ENCODE measurements at regions not wholly inside any gene's neighbourhood (a gene's known extent, or its start where the extent isn't known, plus 50 kb on each side); places are given as distances from the start of the nearest gene placed in this dataset.
"Not testable (repeated sequence)": the region's sequence is repeated elsewhere in the genome, so short reads cannot be mapped to it uniquely, and the experiment has no call there.

GRCh38 chr6:10171706-10172105 lies 243.2 kb downstream of the TFAP2A start:
- H3K4me3 ChIP-seq (ENCODE audit: low read depth, low read length); H3K4me1 ChIP-seq (ENCODE audit: control insufficient read depth, insufficient read depth, low read length); H3K27ac ChIP-seq (ENCODE audit: low read depth, low read length); H3K36me3 ChIP-seq (ENCODE audit: control insufficient read depth, insufficient read depth, low read length); H3K27me3 ChIP-seq (ENCODE audit: control insufficient read depth, insufficient read depth, low read length); H3K9me3 ChIP-seq (ENCODE audit: control insufficient read depth, insufficient read depth, low read length); DNase-seq (ENCODE audit: low read depth in 4 of 6, low spot score in 6 of 6): not testable (repeated sequence)
- 97% methylated on average over 24 of the region's 29 CpGs for WGBS (ENCODE audit: insufficient coverage)

DNA sequence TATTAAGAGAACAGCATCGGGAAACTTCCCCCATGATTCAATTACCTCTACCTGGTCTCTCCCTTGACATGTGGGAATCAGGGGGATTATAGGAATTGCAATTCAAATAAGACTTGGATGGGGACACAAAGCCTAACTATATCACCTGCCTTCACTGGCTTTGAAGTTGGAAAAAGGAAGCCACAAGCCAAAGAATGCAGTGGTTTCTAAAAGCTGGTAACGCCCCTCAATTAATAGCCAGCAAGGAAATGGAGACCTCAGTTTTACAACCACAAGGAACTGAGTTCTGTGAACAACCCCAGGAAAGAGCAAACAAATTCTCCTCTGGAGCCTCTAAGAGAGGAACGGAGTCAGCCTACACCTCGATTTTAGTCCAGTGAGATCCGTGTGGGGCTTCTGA lies 244.1 kb downstream of the TFAP2A start:
- Histone ChIP-seq H3K4me3 (ENCODE audit: low read depth, low read length) (no peak overlapping the region), H3K9me3 (ENCODE audit: control insufficient read depth, insufficient read depth, low read length) (no peaks in the 10 kb centered on the region), H3K27ac (ENCODE audit: low read depth, low read length) (no peak overlapping the region), H3K36me3 (ENCODE audit: control insufficient read depth, insufficient read depth, low read length) (no peaks in the 10 kb centered on the region), H3K27me3 (ENCODE audit: control insufficient read depth, insufficient read depth, low read length) (no peaks in the 10 kb centered on the region), H3K4me1 (ENCODE audit: control insufficient read depth, insufficient read depth, low read length) (no peaks in the 10 kb centered on the region)
- no peak for DNase-seq (ENCODE audit: low read depth in 4 of 6, low spot score in 6 of 6)
- 100% methylated on average over 2 of the region's 5 CpGs for WGBS (ENCODE audit: insufficient coverage)

- H3K9me3 ChIP-seq (ENCODE audit: control insufficient read depth, insufficient read depth, low read length): no peaks in the 10 kb centered on the region
- H3K27ac ChIP-seq (ENCODE audit: low read depth, low read length): no peak overlapping the region
- DNase-seq (ENCODE audit: low read depth in 4 of 6, low spot score in 6 of 6): no peak
- no peak overlapping the region for H3K4me3 ChIP-seq (ENCODE audit: low read depth, low read length)
- no peaks in the 10 kb centered on the region for H3K4me1 ChIP-seq (ENCODE audit: control insufficient read depth, insufficient read depth, low read length)
- H3K27me3 ChIP-seq (ENCODE audit: control insufficient read depth, insufficient read depth, low read length): no peaks in the 10 kb centered on the region
- 98% methylated on average over 5 of the region's 5 CpGs for WGBS (ENCODE audit: insufficient coverage)
- H3K36me3 ChIP-seq (ENCODE audit: control insufficient read depth, insufficient read depth, low read length): no peaks in the 10 kb centered on the region
Measured at GRCh38 chr6:10166031-10166430, 248.8 kb downstream of the TFAP2A start.

- H3K27me3 ChIP-seq (ENCODE audit: control insufficient read depth, insufficient read depth, low read length): no peaks in the 10 kb centered on the region
- no peak for DNase-seq (ENCODE audit: low read depth in 4 of 6, low spot score in 6 of 6)
- no peak overlapping the region for H3K4me3 ChIP-seq (ENCODE audit: low read depth, low read length)
- no peak overlapping the region for H3K27ac ChIP-seq (ENCODE audit: low read depth, low read length)
- H3K9me3 ChIP-seq (ENCODE audit: control insufficient read depth, insufficient read depth, low read length): no peaks in the 10 kb centered on the region
- 55% methylated on average over 12 of the region's 14 CpGs for WGBS (ENCODE audit: insufficient coverage)
- no peaks in the 10 kb centered on the region for H3K36me3 ChIP-seq (ENCODE audit: control insufficient read depth, insufficient read depth, low read length)
- H3K4me1 ChIP-seq (ENCODE audit: control insufficient read depth, insufficient read depth, low read length): no peaks in the 10 kb centered on the region
Measured at GRCh38 chr6:10163203-10163962, 251.5 kb downstream of the TFAP2A start.

GRCh38 chr6:10156875-10157274 lies 258.0 kb downstream of the TFAP2A start:
- Histone ChIP-seq H3K27ac (ENCODE audit: low read depth, low read length) (no peak overlapping the region), H3K27me3 (ENCODE audit: control insufficient read depth, insufficient read depth, low read length) (no peaks in the 10 kb centered on the region), H3K4me3 (ENCODE audit: low read depth, low read length) (no peak overlapping the region), H3K9me3 (ENCODE audit: control insufficient read depth, insufficient read depth, low read length) (no peaks in the 10 kb centered on the region), H3K36me3 (ENCODE audit: control insufficient read depth, insufficient read depth, low read length) (no peaks in the 10 kb centered on the region), H3K4me1 (ENCODE audit: control insufficient read depth, insufficient read depth, low read length) (no peaks in the 10 kb centered on the region)
- DNase-seq (ENCODE audit: low read depth in 4 of 6, low spot score in 6 of 6): no peak
- no CpG with 5 or more reads among the region's 4 CpGs for WGBS (ENCODE audit: insufficient coverage)

DNA sequence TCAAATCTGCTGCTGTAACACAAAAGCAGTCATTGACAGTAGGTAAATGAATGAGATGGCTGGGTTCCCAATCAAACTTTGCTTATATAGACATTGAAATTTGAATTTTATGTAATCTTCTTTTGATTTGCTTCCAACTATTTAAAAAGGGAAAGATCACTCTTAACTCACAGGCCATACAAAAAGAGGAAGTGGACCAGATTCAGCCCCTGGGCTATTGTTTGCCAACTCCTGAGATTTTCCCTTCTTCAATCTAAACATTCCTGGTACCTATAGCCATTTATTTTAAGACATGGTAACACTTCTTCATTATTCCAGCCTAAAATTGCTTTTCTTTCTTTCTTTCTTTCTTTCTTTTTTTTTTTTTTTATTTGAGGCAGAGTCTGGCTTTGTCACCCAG lies 260.6 kb downstream of the TFAP2A start:
- no peaks in the 10 kb centered on the region for H3K4me1 ChIP-seq (ENCODE audit: control insufficient read depth, insufficient read depth, low read length)
- H3K27me3 ChIP-seq (ENCODE audit: control insufficient read depth, insufficient read depth, low read length): no peaks in the 10 kb centered on the region
- H3K4me3 ChIP-seq (ENCODE audit: low read depth, low read length): no peak overlapping the region
- no peak overlapping the region for H3K27ac ChIP-seq (ENCODE audit: low read depth, low read length)
- H3K36me3 ChIP-seq (ENCODE audit: control insufficient read depth, insufficient read depth, low read length): no peaks in the 10 kb centered on the region
- no peak for DNase-seq (ENCODE audit: low read depth in 4 of 6, low spot score in 6 of 6)
- H3K9me3 ChIP-seq (ENCODE audit: control insufficient read depth, insufficient read depth, low read length): no peaks in the 10 kb centered on the region

DNA sequence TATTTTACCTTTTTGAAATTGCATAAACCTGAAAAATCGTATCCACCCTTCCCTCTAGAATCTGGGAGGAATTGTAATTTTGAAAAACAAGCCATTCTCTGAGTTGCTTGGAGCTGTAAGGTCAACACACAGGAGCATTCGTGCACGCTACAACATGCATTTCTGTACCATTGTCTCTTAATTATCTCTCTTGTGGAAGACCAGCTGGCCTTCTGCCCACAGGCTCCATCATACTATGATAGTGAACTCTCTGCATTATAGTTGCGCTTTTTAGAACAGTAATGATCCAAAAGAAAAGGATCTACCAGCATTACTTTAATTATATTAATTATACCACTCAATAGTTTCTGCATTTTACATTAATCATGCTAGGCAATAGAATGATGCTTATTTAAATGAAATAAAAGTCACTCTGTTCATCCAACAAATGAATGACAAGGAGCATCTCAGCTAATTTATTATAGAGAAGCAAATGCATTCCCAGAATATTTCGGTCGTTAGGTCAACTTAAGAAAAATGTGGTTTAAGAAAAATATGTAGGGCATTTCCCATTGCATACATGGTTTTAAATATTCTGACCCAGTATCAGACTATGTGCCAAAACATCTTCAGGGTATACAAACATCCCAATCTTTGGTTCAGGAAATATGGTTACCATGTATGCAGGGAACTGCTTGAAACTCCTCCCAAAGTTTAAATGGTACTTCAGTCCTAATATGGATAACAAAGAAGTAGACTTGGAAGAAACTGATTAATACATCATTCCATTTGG lies 263.5 kb downstream of the TFAP2A start:
- DNase-seq (ENCODE audit: low read depth in 4 of 6, low spot score in 6 of 6): no peak
- H3K4me3 ChIP-seq (ENCODE audit: low read depth, low read length): no peak overlapping the region
- no peaks in the 10 kb centered on the region for H3K4me1 ChIP-seq (ENCODE audit: control insufficient read depth, insufficient read depth, low read length)
- H3K9me3 ChIP-seq (ENCODE audit: control insufficient read depth, insufficient read depth, low read length): no peaks in the 10 kb centered on the region
- no peaks in the 10 kb centered on the region for H3K36me3 ChIP-seq (ENCODE audit: control insufficient read depth, insufficient read depth, low read length)
- no CpG with 5 or more reads among the region's 6 CpGs for WGBS (ENCODE audit: insufficient coverage)
- no peaks in the 10 kb centered on the region for H3K27me3 ChIP-seq (ENCODE audit: control insufficient read depth, insufficient read depth, low read length)
- H3K27ac ChIP-seq (ENCODE audit: low read depth, low read length): no peak overlapping the region

GRCh38 chr6:10149603-10150002 lies 265.3 kb downstream of the TFAP2A start:
- H3K27ac ChIP-seq (ENCODE audit: low read depth, low read length): no peak overlapping the region
- 92% methylated on average over 11 of the region's 12 CpGs for WGBS (ENCODE audit: insufficient coverage)
- no peaks in the 10 kb centered on the region for H3K9me3 ChIP-seq (ENCODE audit: control insufficient read depth, insufficient read depth, low read length)
- no peaks in the 10 kb centered on the region for H3K4me1 ChIP-seq (ENCODE audit: control insufficient read depth, insufficient read depth, low read length)
- H3K4me3 ChIP-seq (ENCODE audit: low read depth, low read length): no peak overlapping the region
- no peak for DNase-seq (ENCODE audit: low read depth in 4 of 6, low spot score in 6 of 6)
- H3K36me3 ChIP-seq (ENCODE audit: control insufficient read depth, insufficient read depth, low read length): no peaks in the 10 kb centered on the region
- no peaks in the 10 kb centered on the region for H3K27me3 ChIP-seq (ENCODE audit: control insufficient read depth, insufficient read depth, low read length)

DNA sequence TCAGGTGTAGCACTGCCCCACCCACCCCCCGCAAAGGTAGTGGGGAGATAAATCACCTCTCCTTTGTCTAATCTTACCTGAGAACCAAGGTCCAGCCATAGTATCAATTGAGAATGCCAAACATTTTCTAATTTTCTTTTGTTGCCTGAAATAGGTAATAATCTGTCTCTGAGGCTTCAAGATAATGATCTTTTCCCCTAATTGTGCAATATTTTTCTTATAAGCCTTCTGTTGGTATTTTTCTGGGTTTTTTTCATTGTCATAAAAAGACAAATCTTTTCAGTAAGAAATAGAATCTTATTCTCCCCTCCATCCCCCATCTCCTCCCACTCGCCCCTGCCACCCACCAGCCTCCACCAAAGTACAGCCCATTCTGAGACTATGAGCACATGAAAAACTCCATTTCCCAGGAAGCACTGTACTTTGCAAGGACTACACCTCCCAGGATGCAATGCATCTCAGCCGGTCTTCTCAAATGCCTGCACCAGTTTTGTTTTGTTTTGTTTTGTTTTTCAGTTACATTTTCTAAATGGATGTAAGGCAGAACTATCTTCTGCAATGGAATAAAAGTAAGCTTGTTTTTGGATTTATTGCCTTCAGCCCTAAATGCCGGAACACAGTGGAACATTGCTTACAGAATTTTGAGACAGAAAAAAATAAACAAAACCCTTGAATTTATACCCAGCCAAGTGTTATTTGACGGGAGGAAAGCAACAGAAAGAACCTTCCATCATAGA lies 268.0 kb downstream of the TFAP2A start:
- no peaks in the 10 kb centered on the region for H3K9me3 ChIP-seq (ENCODE audit: control insufficient read depth, insufficient read depth, low read length)
- no peak overlapping the region for H3K27ac ChIP-seq (ENCODE audit: low read depth, low read length)
- WGBS (ENCODE audit: insufficient coverage): 30% methylated on average over 2 of the region's 5 CpGs
- peak overlapping the region; percentile 24 for H3K4me3 ChIP-seq (ENCODE audit: low read depth, low read length)
- no peaks in the 10 kb centered on the region for H3K36me3 ChIP-seq (ENCODE audit: control insufficient read depth, insufficient read depth, low read length)
- DNase-seq (ENCODE audit: low read depth in 4 of 6, low spot score in 6 of 6): peak; percentile 26 to 90 (median 32)
- no peaks in the 10 kb centered on the region for H3K27me3 ChIP-seq (ENCODE audit: control insufficient read depth, insufficient read depth, low read length)
- no peaks in the 10 kb centered on the region for H3K4me1 ChIP-seq (ENCODE audit: control insufficient read depth, insufficient read depth, low read length)

Measured in spinal cord (tissue), 9 donors.